HEK293 (cell line): ENCODE measurements at regions not wholly inside any gene's neighbourhood (a gene's known extent, or its start where the extent isn't known, plus 50 kb on each side); places are given as distances from the start of the nearest gene placed in this dataset.

ENCODE experiments used
- TCF7L2 ChIP-seq: IDR thresholded peaks from 2 replicates; pipeline ENCODE4 v1.6.1; 2011; ENCODE audit warnings: low read depth, mild to moderate bottlenecking, inconsistent platforms, low read length, moderate library complexity, borderline replicate concordance
- ZNF155 ChIP-seq: fragments of 450-650 bp; formaldehyde crosslinking; IDR thresholded peaks from 2 replicates; pipeline ENCODE4 v1.5.1; 2016; ENCODE audit warnings: missing biosample characterization, missing genetic modification characterization
- TF ChIP-seq, protein P1 (sequence below): fragments of 450-650 bp; formaldehyde crosslinking; IDR thresholded peaks from 2 replicates; pipeline ENCODE4 v1.5.1; 2017; ENCODE audit warnings: missing biosample characterization, missing genetic modification characterization

DNA sequence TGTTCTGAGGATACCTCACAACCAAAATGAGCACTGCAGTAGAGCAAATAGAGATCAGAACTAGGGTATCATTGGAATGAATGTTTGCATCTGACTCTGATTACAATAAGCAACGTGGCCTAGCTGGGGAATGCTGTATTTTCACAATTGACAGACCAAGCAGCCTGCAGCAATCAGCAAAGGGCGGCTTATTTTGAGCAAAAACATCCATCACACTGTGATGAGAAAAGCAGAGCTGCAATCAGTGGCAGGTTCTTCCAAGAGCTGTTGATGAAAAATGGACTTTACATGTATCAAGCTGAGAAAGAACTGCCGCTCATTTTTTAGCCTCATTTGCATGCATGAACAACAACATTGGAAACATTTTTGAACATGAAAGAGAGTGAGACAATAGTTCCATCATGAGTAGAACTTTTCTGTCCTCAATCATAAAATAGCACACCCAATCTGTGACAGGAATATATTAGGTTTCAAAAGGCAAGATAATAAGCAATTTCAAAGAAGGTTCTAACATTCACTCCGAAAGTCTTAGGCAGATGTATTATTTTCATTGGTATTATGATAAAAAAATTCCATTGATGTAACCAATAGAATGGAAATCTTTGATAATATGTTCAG is 249.7 kb upstream of the FBXO33 start:
- no peak for TF ChIP-seq TCF7L2
- TF ChIP-seq ZNF155 = no peak
- TF ChIP-seq, protein P1, sequence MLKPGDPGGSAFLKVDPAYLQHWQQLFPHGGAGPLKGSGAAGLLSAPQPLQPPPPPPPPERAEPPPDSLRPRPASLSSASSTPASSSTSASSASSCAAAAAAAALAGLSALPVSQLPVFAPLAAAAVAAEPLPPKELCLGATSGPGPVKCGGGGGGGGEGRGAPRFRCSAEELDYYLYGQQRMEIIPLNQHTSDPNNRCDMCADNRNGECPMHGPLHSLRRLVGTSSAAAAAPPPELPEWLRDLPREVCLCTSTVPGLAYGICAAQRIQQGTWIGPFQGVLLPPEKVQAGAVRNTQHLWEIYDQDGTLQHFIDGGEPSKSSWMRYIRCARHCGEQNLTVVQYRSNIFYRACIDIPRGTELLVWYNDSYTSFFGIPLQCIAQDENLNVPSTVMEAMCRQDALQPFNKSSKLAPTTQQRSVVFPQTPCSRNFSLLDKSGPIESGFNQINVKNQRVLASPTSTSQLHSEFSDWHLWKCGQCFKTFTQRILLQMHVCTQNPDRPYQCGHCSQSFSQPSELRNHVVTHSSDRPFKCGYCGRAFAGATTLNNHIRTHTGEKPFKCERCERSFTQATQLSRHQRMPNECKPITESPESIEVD = no peak
